ENCODE measurements at regions not wholly inside any gene's neighbourhood (a gene's known extent, or its start where the extent isn't known, plus 50 kb on each side); places are given as distances from the start of the nearest gene placed in this dataset.

GRCh38 chr20:24781418-24781980 lies 167.6 kb upstream of the CST7 start:
- no peaks in the 10 kb centered on the region for H3K9me3 ChIP-seq (ENCODE audit: insufficient read depth, low read length)
- TF ChIP-seq CTCF (IDR thresholded peaks at IDR 0.05; ENCODE audit: low read depth, low read length) = peak; percentile 95
- no peak for TF ChIP-seq EZH2phosphoT487 (IDR thresholded peaks at IDR 0.05; ENCODE audit: low read depth)

GRCh38 chr20:24782301-24782700 lies 166.8 kb upstream of the CST7 start:
- Histone ChIP-seq H2AFZ (ENCODE audit: low read depth, low read length) (no peak overlapping the region), H3K4me2 (ENCODE audit: low read length) (no peak overlapping the region), H3K27me3 (ENCODE audit: low read depth, low read length) (peaks cover 46% of the 10 kb centered on the region), H3K4me3 (ENCODE audit: low read length) (no peak overlapping the region), H3K27ac (ENCODE audit: low read length) (no peak overlapping the region), H3K4me1 (ENCODE audit: low read length) (peaks cover 38% of the 10 kb centered on the region), H3K79me2 (ENCODE audit: low read length) (no peaks in the 10 kb centered on the region), H4K20me1 (ENCODE audit: insufficient read depth, low read length) (no peaks in the 10 kb centered on the region), H3K36me3 (replicated peaks; ENCODE audit: low read depth, low read length) (no peaks in the 10 kb centered on the region), H3K9ac (ENCODE audit: low read length) (no peak overlapping the region), H3K9me3 (ENCODE audit: insufficient read depth, low read length) (no peaks in the 10 kb centered on the region)
- no peak for TF ChIP-seq EZH2phosphoT487 (IDR thresholded peaks at IDR 0.05; ENCODE audit: low read depth)
- no peak for TF ChIP-seq CTCF (IDR thresholded peaks at IDR 0.05; ENCODE audit: low read depth, low read length)

More at GRCh38 chr20:24781418-24781980, 167.6 kb upstream of the CST7 start:
- no peaks in the 10 kb centered on the region for H3K79me2 ChIP-seq (ENCODE audit: low read length)
- peaks cover 38% of the 10 kb centered on the region for H3K4me1 ChIP-seq (ENCODE audit: low read length)
- no peak overlapping the region for H3K4me3 ChIP-seq (ENCODE audit: low read length)
- H3K27me3 ChIP-seq (ENCODE audit: low read depth, low read length) = peaks cover 54% of the 10 kb centered on the region
- no peak overlapping the region for H3K9ac ChIP-seq (ENCODE audit: low read length)
- H2AFZ ChIP-seq (ENCODE audit: low read depth, low read length) = no peak overlapping the region
- 0 out of 2 replicates have a peak overlapping the region, but pooled peaks have one; percentile 9 for H3K4me2 ChIP-seq (ENCODE audit: low read length)
- no peaks in the 10 kb centered on the region for H3K36me3 ChIP-seq (replicated peaks; ENCODE audit: low read depth, low read length)
- no peaks in the 10 kb centered on the region for H4K20me1 ChIP-seq (ENCODE audit: insufficient read depth, low read length)
- no peak overlapping the region for H3K27ac ChIP-seq (ENCODE audit: low read length)

GRCh38 chr20:24782801-24783630 lies 166.1 kb upstream of the CST7 start:
- H2AFZ ChIP-seq (ENCODE audit: low read depth, low read length) = no peak overlapping the region
- H4K20me1 ChIP-seq (ENCODE audit: insufficient read depth, low read length) = no peaks in the 10 kb centered on the region
- H3K27me3 ChIP-seq (ENCODE audit: low read depth, low read length) = peaks cover 45% of the 10 kb centered on the region
- H3K27ac ChIP-seq (ENCODE audit: low read length) = no peak overlapping the region
- no peak overlapping the region for H3K4me2 ChIP-seq (ENCODE audit: low read length)
- H3K4me3 ChIP-seq (ENCODE audit: low read length) = no peak overlapping the region
- H3K79me2 ChIP-seq (ENCODE audit: low read length) = no peaks in the 10 kb centered on the region
- peaks cover 45% of the 10 kb centered on the region for H3K4me1 ChIP-seq (ENCODE audit: low read length)
- TF ChIP-seq CTCF (IDR thresholded peaks at IDR 0.05; ENCODE audit: low read depth, low read length) (peak; percentile 30), EZH2phosphoT487 (IDR thresholded peaks at IDR 0.05; ENCODE audit: low read depth) (no peak)
- no peaks in the 10 kb centered on the region for H3K36me3 ChIP-seq (replicated peaks; ENCODE audit: low read depth, low read length)
- no peak overlapping the region for H3K9ac ChIP-seq (ENCODE audit: low read length)
- H3K9me3 ChIP-seq (ENCODE audit: insufficient read depth, low read length) = no peaks in the 10 kb centered on the region

Measured in OCI-LY3 (cell line).